SK-N-MC (cell line): ENCODE measurements at regions not wholly inside any gene's neighbourhood (a gene's known extent, or its start where the extent isn't known, plus 50 kb on each side); places are given as distances from the start of the nearest gene placed in this dataset.

Experiments
- DNase-seq: peaks from one replicate; pipeline ENCODE4 v3.0.0-alpha.2; 2011; ENCODE audit warnings: low read depth, low spot score
- H3K27ac ChIP-seq: fragments of 200-600 bp; sonication (generic); 2 replicates; pipeline ENCODE4 v1.5.1; 2016; ENCODE audit warnings: mixed run types
- H3K36me3 ChIP-seq: fragments of 200-600 bp; sonication (generic); 2 replicates; pipeline ENCODE4 v1.6.1; 2017; ENCODE audit warnings: antibody characterized with exemption, low read length, mixed read lengths; ENCODE audit not compliant: insufficient read depth
- H3K4me3 ChIP-seq: fragments of 200-600 bp; sonication (generic); 2 replicates; pipeline ENCODE4 v1.5.1; 2016
- H3K9ac ChIP-seq: fragments of 200-600 bp; sonication (generic); 2 replicates; pipeline ENCODE4 v1.8.0; 2017; ENCODE audit warnings: mixed run types, mixed read lengths; ENCODE audit not compliant: insufficient read length
- H3K9me3 ChIP-seq: fragments of 200-600 bp; sonication (generic); 2 replicates; pipeline ENCODE4 v1.6.1; 2017; ENCODE audit warnings: low read depth, mild to moderate bottlenecking, antibody characterized with exemption, low read length, moderate library complexity, mixed read lengths
- EZH2 ChIP-seq: fragments of 200-600 bp; sonication (generic); IDR thresholded peaks from one replicate; pipeline ENCODE4 v1.6.1; 2017; ENCODE audit warnings: antibody characterized with exemption
- FOXP2 ChIP-seq: optimal IDR thresholded peaks from 2 replicates; pipeline ENCODE3; 2011; ENCODE audit warnings: mild to moderate bottlenecking, moderate library complexity; ENCODE audit not compliant: insufficient read depth; ENCODE audit errors: extremely low read length, control extremely low read depth
- POLR2AphosphoS5 ChIP-seq: IDR thresholded peaks from 2 replicates; pipeline ENCODE4 v1.6.1; 2012; ENCODE audit warnings: mild to moderate bottlenecking, low read depth, low read length, borderline replicate concordance

DNA sequence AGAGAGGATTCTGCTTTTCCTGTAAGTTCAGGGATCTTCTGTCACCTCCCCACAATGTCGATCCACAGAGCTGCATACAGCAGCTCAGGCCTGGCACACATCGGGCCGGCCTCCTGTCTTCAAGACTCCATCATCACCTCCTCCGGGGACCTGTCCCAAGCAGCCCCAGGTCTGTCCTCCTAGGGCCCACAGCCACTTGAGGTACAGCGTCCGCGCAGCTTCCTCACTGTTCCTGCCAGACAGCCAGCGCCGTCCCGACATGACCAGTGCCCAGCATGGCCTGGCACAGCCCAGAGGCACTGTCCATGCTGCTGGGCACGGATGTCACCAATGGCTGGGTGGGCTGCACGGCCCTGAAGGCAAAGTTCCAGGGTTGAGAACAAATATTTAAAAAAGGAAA is 101.6 kb downstream of the DLL1 start:
- no peaks in the 10 kb centered on the region for H3K9me3 ChIP-seq
- no peak overlapping the region for H3K4me3 ChIP-seq
- H3K27ac ChIP-seq = no peak overlapping the region
- no peak for TF ChIP-seq EZH2
- TF ChIP-seq FOXP2 = no peak
- no peak for TF ChIP-seq POLR2AphosphoS5
- no peak for DNase-seq
- H3K9ac ChIP-seq = no peak overlapping the region
- H3K36me3 ChIP-seq = no peaks in the 10 kb centered on the region

GRCh38 chr6:170188571-170189001 is 102.3 kb downstream of the DLL1 start:
- Histone ChIP-seq H3K36me3 (no peaks in the 10 kb centered on the region), H3K9ac (no peak overlapping the region), H3K4me3 (no peak overlapping the region), H3K9me3 (no peaks in the 10 kb centered on the region), H3K27ac (no peak overlapping the region)
- no peak for DNase-seq
- TF ChIP-seq FOXP2 = no peak
- no peak for TF ChIP-seq EZH2
- no peak for TF ChIP-seq POLR2AphosphoS5

DNA sequence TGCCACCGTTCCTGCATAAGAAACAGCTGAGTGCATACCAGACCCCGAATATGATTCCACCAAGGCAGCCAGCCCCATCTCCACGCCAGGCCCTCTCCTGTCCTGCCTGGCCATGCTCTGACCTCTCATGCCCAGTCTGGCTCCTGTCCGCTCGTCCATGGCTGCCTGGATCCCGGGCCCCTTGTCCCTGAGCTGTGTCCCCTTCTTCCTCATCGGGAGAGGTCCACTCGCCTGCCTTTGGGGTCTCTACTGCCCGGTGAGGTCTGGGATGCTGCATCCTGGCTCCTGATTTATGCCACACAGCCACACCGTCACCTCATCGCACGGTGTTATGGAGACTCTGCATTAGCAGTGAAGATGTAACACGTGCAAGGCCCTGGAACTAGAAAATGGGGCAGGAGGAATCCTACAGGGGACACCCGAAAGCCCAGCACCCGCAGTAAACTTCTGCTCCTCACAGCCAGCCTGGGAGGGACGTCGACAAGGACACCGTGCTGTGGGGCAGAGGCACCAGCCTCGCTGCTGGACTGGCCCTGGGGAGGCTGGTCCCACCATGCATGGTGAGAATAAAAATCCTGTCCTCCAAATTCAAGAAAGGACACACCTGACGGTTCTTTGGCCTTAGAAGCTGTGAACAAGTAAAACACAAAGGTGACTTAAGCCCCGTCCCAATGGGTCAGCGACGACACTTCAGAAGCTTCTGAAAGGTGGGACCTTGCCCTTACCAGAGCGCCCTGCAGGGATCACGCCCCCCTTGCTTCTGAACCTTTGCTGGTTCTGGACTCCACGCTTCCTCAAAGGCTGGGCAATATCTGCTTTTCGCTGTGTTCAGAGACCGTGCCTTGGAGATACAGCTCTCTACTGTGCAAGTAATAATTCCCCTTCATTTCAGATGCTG is 103.0 kb downstream of the DLL1 start:
- H3K27ac ChIP-seq = no peak overlapping the region
- H3K4me3 ChIP-seq = no peak overlapping the region
- H3K36me3 ChIP-seq = no peaks in the 10 kb centered on the region
- TF ChIP-seq FOXP2 (no peak), EZH2 (no peak), POLR2AphosphoS5 (no peak)
- no peak for DNase-seq
- no peak overlapping the region for H3K9ac ChIP-seq
- no peaks in the 10 kb centered on the region for H3K9me3 ChIP-seq

- DNase-seq = no peak
- Histone ChIP-seq H3K9ac (no peak overlapping the region), H3K36me3 (no peaks in the 10 kb centered on the region), H3K27ac (no peak overlapping the region), H3K4me3 (no peak overlapping the region), H3K9me3 (no peaks in the 10 kb centered on the region)
- no peak for TF ChIP-seq POLR2AphosphoS5
Measured at GRCh38 chr6:170186941-170187668, 103.8 kb downstream of the DLL1 start.

- Histone ChIP-seq H3K9ac (no peak overlapping the region), H3K36me3 (no peaks in the 10 kb centered on the region), H3K9me3 (no peaks in the 10 kb centered on the region), H3K4me3 (no peak overlapping the region), H3K27ac (no peak overlapping the region)
- TF ChIP-seq EZH2 (no peak), POLR2AphosphoS5 (no peak), FOXP2 (no peak)
- no peak for DNase-seq
Measured at GRCh38 chr6:170186006-170186935, 104.6 kb downstream of the DLL1 start.

- no peaks in the 10 kb centered on the region for H3K36me3 ChIP-seq
- TF ChIP-seq EZH2 (no peak), POLR2AphosphoS5 (no peak), FOXP2 (no peak)
- no peak for DNase-seq
- H3K27ac ChIP-seq = no peak overlapping the region
- H3K9ac ChIP-seq = no peak overlapping the region
- H3K9me3 ChIP-seq = no peaks in the 10 kb centered on the region
- no peak overlapping the region for H3K4me3 ChIP-seq
Measured at GRCh38 chr6:170185175-170185978, 105.5 kb downstream of the DLL1 start.

GRCh38 chr6:170184316-170184715 is 106.6 kb downstream of the DLL1 start:
- no peak for DNase-seq
- Histone ChIP-seq H3K4me3 (no peak overlapping the region), H3K9ac (no peak overlapping the region), H3K9me3 (no peaks in the 10 kb centered on the region), H3K36me3 (no peaks in the 10 kb centered on the region), H3K27ac (no peak overlapping the region)
- TF ChIP-seq FOXP2 (no peak), EZH2 (no peak), POLR2AphosphoS5 (no peak)
